Activated naive CD4-positive, alpha-beta T cell treated with anti-CD3 and anti-CD28 coated beads, Interleukin-2, amount 50 U/mL, for 72 hours (primary cell): ENCODE measurements at regions not wholly inside any gene's neighbourhood (a gene's known extent, or its start where the extent isn't known, plus 50 kb on each side); places are given as distances from the start of the nearest gene placed in this dataset.
A peak's percentile ranks its signal among the peaks of the same experiment; 100 is the strongest.

Experiments
- ATAC-seq, 2 donors: fragments of 150-1000 bp; cut with Tn5 transposase; 2 replicates each; pipeline ENCODE4 v1.10.0; 2021; ENCODE audit warnings: mild to moderate bottlenecking in 2 of 2, moderate library complexity in 2 of 2
- DNase-seq, 2 donors: peaks; one replicate each; pipeline ENCODE4 v3.0.0; 2021 to 2022; ENCODE audit warnings: low spot score in 2 of 2
- H3K27ac Mint-ChIP-seq, 2 donors: one replicate each; pipeline ENCODE4 v1.8.0; 2022; ENCODE audit warnings: mild to moderate bottlenecking in 2 of 2, mixed read lengths in 2 of 2
- H3K36me3 Mint-ChIP-seq, 2 donors: one replicate each; pipeline ENCODE4 v1.8.0; 2022; ENCODE audit warnings: mixed read lengths in 2 of 2
- H3K9me3 Mint-ChIP-seq, 2 donors: one replicate each; pipeline ENCODE4 v1.8.0; 2022; ENCODE audit warnings: mixed read lengths in 2 of 2

DNA sequence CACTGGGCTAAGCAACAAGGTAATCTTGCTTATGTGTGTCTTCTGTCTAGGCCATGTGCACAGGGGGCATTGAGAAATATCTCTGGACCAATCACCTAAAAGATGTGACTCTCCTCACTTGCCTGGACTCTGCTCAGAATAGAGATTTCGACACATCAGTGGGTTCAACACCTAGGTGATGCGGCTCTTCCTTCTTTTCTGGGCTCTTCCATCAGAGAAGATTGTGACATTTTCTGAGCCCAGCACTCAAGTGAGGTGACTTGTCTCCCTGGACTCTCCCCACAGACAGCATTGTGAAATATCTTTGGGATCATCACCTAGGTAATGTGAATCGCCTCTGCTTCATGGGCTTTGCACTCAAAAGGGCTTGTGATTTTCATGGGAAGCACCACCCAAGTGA lies 1904.1 kb downstream of the TP53TG3F start:
- ATAC-seq, result no peak

GRCh38 chr16:35364263-35364662 lies 1904.9 kb downstream of the TP53TG3F start:
- Mint-ChIP-seq H3K9me3 (peaks cover 11 to 41% of the 10 kb centered on the region in 2 donors), H3K27ac (no peak overlapping the region), H3K36me3 (peaks cover 0 to 8% of the 10 kb centered on the region in 2 donors)
- DNase-seq, result no peak
- no peak for ATAC-seq

More for the DNA sequence above, 1904.1 kb downstream of the TP53TG3F start:
- Mint-ChIP-seq H3K36me3 (peaks cover 0 to 6% of the 10 kb centered on the region in 2 donors), H3K9me3 (peaks cover 11 to 41% of the 10 kb centered on the region in 2 donors), H3K27ac (no peak overlapping the region)
- DNase-seq, result no peak

- H3K9me3 Mint-ChIP-seq, result peaks cover 11 to 41% of the 10 kb centered on the region in 2 donors
These were observed 1906.3 kb downstream of the TP53TG3F start for GRCh38 chr16:35365675-35366074.

DNA sequence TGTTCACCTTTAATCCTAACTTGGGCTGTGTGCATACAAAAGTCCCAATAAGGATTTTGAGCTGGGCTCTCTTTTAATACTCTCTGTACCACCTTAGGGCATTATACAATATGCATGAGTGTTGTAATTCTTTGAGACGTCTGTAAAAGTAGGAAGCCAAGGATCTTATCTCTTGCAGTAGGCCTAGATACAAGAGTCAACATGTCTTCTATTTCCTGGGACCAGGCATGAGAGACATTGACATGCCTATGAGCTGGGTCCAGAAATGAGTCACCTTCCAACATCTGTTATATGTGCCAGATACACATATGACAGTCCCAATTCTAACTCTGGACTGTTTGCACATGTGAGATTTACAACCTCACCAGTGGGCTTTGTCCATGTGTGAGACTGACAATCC lies 1911.2 kb downstream of the TP53TG3F start:
- no peak overlapping the region for H3K27ac Mint-ChIP-seq
- peaks cover 0 to 9% of the 10 kb centered on the region in 2 donors for H3K36me3 Mint-ChIP-seq
- ATAC-seq (no peak), DNase-seq (no peak)
- peaks cover 7 to 21% of the 10 kb centered on the region in 2 donors for H3K9me3 Mint-ChIP-seq

More at GRCh38 chr16:35365675-35366074, 1906.3 kb downstream of the TP53TG3F start:
- DNase-seq (no peak), ATAC-seq (no peak)
- Mint-ChIP-seq H3K36me3 (peaks cover 0 to 12% of the 10 kb centered on the region in 2 donors), H3K27ac (no peak overlapping the region)

DNA sequence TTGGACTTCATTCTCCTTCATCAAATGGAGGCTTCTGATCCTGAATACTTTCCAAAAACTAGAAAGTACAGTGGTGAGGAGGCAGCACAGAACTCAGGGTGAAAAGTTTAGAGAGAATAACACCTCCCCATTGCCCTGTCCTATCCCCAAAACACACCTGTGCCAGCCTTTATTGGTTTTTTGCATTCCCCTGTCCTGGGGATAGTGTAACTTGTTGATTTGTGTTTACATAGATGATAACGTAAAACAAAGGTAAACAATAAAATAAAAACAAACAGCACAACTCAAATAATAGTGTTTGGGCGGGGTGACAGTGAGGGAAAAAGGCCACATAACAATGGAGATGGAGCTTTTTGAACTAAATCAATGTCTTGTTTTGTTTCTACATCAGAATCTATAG lies 1917.7 kb downstream of the TP53TG3F start:
- ATAC-seq, result no peak
- Mint-ChIP-seq H3K9me3 (peaks cover 25% of the 10 kb centered on the region in 2 donors), H3K36me3 (peaks cover 0 to 17% of the 10 kb centered on the region in 2 donors), H3K27ac (no peak overlapping the region)
- DNase-seq, result no peak

- ATAC-seq, result no peak
- Mint-ChIP-seq H3K9me3 (peaks cover 32 to 33% of the 10 kb centered on the region in 2 donors), H3K27ac (no peak overlapping the region), H3K36me3 (peaks cover 0 to 8% of the 10 kb centered on the region in 2 donors)
- no peak for DNase-seq
These were observed 1927.2 kb downstream of the TP53TG3F start for GRCh38 chr16:35386619-35387018.

GRCh38 chr16:35391328-35391727 lies 1931.9 kb downstream of the TP53TG3F start:
- Mint-ChIP-seq H3K27ac (no peak overlapping the region), H3K36me3 (peaks cover 0 to 17% of the 10 kb centered on the region in 2 donors), H3K9me3 (peaks cover 22 to 31% of the 10 kb centered on the region in 2 donors)
- no peak for ATAC-seq
- peak in 1 of 2 donors; percentile 25 for DNase-seq

DNA sequence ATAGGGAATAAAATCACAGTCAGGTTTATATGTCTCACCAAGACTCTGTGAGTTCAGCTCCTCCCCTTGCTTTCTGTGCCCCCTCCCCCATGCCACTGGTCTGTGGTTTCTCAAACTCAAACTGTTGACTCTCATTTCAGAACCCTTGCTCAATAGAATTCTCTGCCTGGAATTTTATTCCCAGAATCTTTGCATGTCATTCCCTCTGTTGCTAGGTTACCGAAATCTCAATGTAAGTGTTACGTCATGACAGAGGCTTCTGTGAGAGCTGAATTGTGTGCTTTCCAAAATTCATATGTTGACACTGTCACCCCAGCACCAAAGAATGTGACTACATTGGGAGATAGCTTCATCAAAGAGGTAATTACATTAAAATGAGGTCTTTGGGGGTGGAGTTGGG lies 1938.8 kb downstream of the TP53TG3F start:
- Mint-ChIP-seq H3K27ac (no peak overlapping the region), H3K36me3 (peaks cover 5 to 13% of the 10 kb centered on the region in 2 donors), H3K9me3 (peaks cover 14 to 21% of the 10 kb centered on the region in 2 donors)
- ATAC-seq, result no peak
- DNase-seq, result no peak

DNA sequence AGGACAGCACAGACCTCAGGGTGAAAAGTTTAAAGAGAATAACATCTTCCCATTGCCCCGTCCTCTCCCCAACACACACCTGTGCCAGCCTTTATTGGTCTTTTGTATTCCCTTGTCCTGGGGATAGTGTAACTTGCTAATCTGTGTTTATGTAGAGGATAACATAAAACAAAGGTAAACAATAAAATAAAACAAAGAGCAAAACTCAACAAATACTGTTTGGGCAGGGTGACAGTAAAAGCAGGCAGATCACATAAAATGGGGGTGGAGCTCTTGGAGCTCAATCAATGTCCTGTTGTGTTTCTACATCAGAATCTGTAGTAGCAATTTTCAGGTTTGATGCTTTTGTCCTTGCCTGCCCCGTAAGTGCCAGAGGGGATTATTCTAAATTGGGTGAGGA lies 1939.7 kb downstream of the TP53TG3F start:
- ATAC-seq (no peak), DNase-seq (no peak)
- Mint-ChIP-seq H3K36me3 (peaks cover 5 to 12% of the 10 kb centered on the region in 2 donors), H3K27ac (no peak overlapping the region), H3K9me3 (peaks cover 15 to 18% of the 10 kb centered on the region in 2 donors)

- peaks cover 5% of the 10 kb centered on the region in 2 donors for H3K36me3 Mint-ChIP-seq
- DNase-seq (no peak), ATAC-seq (no peak)
- H3K27ac Mint-ChIP-seq, result no peak overlapping the region
- peaks cover 25 to 29% of the 10 kb centered on the region in 2 donors for H3K9me3 Mint-ChIP-seq
These were observed 1944.9 kb downstream of the TP53TG3F start for GRCh38 chr16:35404273-35404672.

GRCh38 chr16:35405526-35405925 lies 1946.1 kb downstream of the TP53TG3F start:
- peaks cover 5% of the 10 kb centered on the region in 2 donors for H3K36me3 Mint-ChIP-seq
- H3K9me3 Mint-ChIP-seq, result peaks cover 25 to 29% of the 10 kb centered on the region in 2 donors
- DNase-seq (no peak), ATAC-seq (no peak)
- no peak overlapping the region for H3K27ac Mint-ChIP-seq

DNA sequence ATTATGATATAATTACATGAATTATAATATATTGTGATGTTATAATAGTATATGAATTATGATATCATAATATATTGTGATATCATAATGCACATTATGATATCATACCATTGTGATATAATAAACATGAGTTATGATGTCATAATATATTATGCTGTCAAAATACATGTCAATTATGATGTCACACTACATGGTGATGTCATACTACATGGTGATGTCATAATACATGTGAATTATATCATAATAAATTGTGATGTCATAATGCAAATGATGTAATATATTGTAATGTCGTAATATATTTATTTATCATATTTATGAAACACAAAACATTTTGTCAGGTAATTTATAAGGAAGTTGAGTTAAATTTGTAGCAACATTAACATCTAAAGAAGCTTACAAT lies 1950.1 kb downstream of the TP53TG3F start:
- DNase-seq, result no peak
- Mint-ChIP-seq H3K27ac (peak overlapping the region in 1 of 2 donors; percentile 55), H3K9me3 (peaks cover 24 to 25% of the 10 kb centered on the region in 2 donors), H3K36me3 (no peaks in the 10 kb centered on the region)
- ATAC-seq, result no peak

DNA sequence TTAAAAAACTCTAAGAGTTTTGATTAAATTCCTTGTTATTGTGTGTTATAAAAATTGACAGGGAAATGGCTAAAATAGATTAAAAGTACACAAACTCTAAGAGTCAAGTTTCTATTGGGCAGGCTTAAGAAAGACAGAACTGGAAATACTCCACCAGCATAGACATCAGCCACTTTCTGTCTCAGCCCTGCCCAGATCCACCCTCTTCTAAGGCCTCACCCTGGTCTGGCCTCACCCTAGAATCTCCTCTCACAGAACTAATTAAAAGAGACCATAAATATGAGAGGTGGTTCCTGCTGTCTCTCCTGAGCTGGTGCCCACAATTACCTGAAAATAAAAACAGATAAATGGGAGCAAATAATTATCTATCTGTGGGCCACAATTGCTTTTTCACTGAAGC lies 1951.0 kb downstream of the TP53TG3F start:
- Mint-ChIP-seq H3K36me3 (peaks cover 4 to 5% of the 10 kb centered on the region in 2 donors), H3K9me3 (peaks cover 23% of the 10 kb centered on the region in 2 donors), H3K27ac (no peak overlapping the region)
- ATAC-seq (no peak), DNase-seq (no peak)

GRCh38 chr16:35411156-35411555 lies 1951.7 kb downstream of the TP53TG3F start:
- ATAC-seq (no peak), DNase-seq (no peak)
- H3K36me3 Mint-ChIP-seq, result peaks cover 4 to 5% of the 10 kb centered on the region in 2 donors
- H3K27ac Mint-ChIP-seq, result no peak overlapping the region
- H3K9me3 Mint-ChIP-seq, result peaks cover 22 to 23% of the 10 kb centered on the region in 2 donors

DNA sequence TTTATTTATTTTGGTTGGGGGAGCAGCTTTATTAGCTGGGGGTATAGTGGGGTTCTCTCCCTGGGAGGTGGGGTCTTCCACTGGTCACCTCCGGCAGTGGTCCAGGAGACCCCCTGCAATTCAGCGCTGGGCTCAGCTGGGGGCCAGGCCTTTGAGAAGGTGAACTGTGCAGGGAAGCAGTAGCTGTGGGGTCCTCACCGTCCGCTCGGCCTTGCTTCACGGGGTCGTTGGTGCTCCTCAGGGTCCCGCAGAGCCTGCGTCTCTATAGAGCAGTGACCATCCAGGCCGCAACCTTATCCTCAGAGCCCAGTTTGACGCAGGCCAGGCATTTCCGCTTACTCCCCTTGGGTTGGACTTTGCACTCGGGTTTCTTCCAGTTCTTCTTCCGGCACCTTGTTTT lies 1954.7 kb downstream of the TP53TG3F start:
- Mint-ChIP-seq H3K36me3 (peaks cover 4 to 5% of the 10 kb centered on the region in 2 donors), H3K27ac (no peak overlapping the region), H3K9me3 (peaks cover 11 to 20% of the 10 kb centered on the region in 2 donors)
- no peak for DNase-seq
- ATAC-seq, result no peak

DNA sequence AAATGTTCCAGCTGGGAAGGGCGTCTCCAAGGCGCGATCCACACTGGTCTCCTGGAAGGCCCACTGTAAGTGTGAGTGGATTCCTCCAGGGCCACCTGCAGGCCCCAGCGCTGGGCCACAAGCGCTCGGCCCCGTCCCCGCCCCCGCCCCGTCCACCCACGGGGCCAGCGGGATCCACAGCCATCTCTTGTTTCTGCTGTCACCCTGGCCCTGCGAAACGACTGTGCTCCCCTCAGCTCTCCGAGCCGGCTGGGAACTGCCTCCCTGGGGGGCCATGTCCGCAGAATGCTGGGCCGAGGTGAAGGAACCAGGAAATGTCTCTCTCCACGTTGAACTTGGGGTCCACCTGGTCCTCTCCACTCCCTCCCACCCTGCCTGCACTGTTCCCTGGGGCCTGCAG lies 1955.2 kb downstream of the TP53TG3F start:
- H3K36me3 Mint-ChIP-seq, result peaks cover 4 to 5% of the 10 kb centered on the region in 2 donors
- H3K9me3 Mint-ChIP-seq, result peaks cover 12 to 22% of the 10 kb centered on the region in 2 donors
- no peak for ATAC-seq
- no peak overlapping the region for H3K27ac Mint-ChIP-seq
- no peak for DNase-seq

GRCh38 chr16:35425270-35425669 lies 1965.9 kb downstream of the TP53TG3F start:
- Mint-ChIP-seq H3K27ac (no peak overlapping the region), H3K9me3 (peaks cover 26 to 37% of the 10 kb centered on the region in 2 donors), H3K36me3 (peaks cover 0 to 12% of the 10 kb centered on the region in 2 donors)
- DNase-seq, result no peak
- no peak for ATAC-seq
